ENCODE measurements at regions not wholly inside any gene's neighbourhood (a gene's known extent, or its start where the extent isn't known, plus 50 kb on each side); places are given as distances from the start of the nearest gene placed in this dataset.

DNA sequence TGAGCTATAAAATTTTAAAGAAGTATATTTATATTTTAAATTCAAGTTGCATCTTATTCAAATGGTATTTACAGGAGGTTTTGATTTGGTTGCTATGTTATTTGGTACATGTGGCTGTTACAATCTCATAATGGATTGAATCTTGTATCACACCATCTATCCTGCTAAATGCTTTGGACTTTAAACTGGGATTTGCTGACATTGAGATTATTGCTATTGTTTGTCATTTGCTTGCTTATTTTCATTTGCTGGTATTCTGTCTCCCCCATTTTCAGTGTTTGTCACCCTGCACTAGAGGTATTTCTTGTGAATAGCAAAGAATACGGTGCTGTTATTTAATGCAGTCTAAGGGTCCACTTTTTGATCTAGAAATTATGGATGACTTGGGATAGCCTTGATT is 171.1 kb downstream of the SH2D4B start:
- no peak for DNase-seq
- TF ChIP-seq CTCF (IDR thresholded peaks at IDR 0.05; ENCODE audit: unreplicated experiment): no peak

DNA sequence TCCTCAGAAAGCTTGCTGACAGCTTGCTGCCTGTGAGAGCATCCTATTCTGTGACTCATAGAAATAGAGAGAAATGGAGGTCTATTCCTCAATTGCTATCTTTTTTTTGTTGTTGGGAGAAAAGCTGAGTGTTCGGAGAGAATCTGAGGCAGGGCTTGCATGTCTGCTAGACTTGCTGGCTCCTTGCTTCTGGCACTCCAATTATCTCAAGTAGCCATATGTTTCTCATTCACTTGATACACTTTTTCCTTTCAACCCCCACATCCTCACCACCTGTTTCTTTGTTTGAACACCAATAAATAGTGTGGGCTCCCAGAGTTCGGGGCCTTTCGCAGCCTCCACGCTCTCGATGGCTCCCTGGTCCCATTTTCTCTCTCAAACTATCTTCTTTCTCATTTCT is 172.2 kb downstream of the SH2D4B start:
- intact Hi-C loops (cut with micrococcal nuclease; ENCODE audit: unreplicated experiment): no loop called here
- CTCF ChIA-PET: interaction anchor here (0.7 kb wide), 2 partner anchors 33 to 173 kb away, joined by 3 read pairs; no protein-coding TSS in a partner anchor
- TF ChIP-seq CTCF (IDR thresholded peaks at IDR 0.05; ENCODE audit: unreplicated experiment): no peak
- peaks cover 48% of the 10 kb centered on the region for H3K27me3 Mint-ChIP-seq (ENCODE audit: unreplicated experiment)
- no peaks in the 10 kb centered on the region for H3K4me1 Mint-ChIP-seq (ENCODE audit: low read depth, unreplicated experiment)
- no peak for DNase-seq
- no peaks in the 10 kb centered on the region for H3K9me3 Mint-ChIP-seq (ENCODE audit: low read depth, unreplicated experiment)
- BruUV-seq (replicated peaks): no TSS peak
- H3K27ac Mint-ChIP-seq (ENCODE audit: unreplicated experiment): no peak overlapping the region
- no peak overlapping the region for H3K4me3 Mint-ChIP-seq (ENCODE audit: low read depth, unreplicated experiment)
- no peaks in the 10 kb centered on the region for H3K36me3 Mint-ChIP-seq (ENCODE audit: insufficient read depth, unreplicated experiment)

More for the DNA sequence above, 171.1 kb downstream of the SH2D4B start:
- Mint-ChIP-seq H3K4me1 (ENCODE audit: low read depth, unreplicated experiment) (no peaks in the 10 kb centered on the region), H3K36me3 (ENCODE audit: insufficient read depth, unreplicated experiment) (no peaks in the 10 kb centered on the region), H3K27me3 (ENCODE audit: unreplicated experiment) (peaks cover 46% of the 10 kb centered on the region), H3K4me3 (ENCODE audit: low read depth, unreplicated experiment) (no peak overlapping the region), H3K9me3 (ENCODE audit: low read depth, unreplicated experiment) (no peaks in the 10 kb centered on the region), H3K27ac (ENCODE audit: unreplicated experiment) (no peak overlapping the region)
- CTCF ChIA-PET: no interaction called here
- BruUV-seq (replicated peaks): no TSS peak
- intact Hi-C loops (cut with micrococcal nuclease; ENCODE audit: unreplicated experiment): no loop called here

DNA sequence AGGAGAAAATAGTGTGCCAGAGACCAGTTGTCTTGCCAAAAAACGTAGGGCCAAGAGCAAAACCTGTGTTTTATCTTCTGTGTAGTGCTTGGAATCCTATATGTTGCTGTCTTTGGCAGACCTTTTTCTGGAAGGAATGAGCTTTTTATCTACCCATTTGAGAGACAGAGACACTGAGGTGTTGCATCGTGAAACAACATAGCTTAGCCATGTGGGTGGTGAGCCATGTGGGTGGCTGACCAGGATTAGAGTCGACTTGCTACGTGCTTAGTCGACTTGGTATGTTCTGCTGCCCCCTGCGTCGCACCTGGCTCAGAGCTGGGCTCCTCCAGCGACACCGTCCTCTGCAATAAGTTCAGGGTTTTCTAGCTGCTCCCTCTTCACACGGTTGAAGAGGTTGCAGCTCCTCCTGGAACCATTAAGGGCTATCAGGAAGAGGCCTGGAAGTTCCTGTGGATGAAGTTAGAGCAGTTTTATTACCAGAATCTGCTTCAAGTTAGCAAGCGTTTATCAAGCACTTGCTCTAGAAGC is 175.8 kb downstream of the SH2D4B start:
- H3K27me3 Mint-ChIP-seq (ENCODE audit: unreplicated experiment): peaks cover 58% of the 10 kb centered on the region
- H3K4me3 Mint-ChIP-seq (ENCODE audit: low read depth, unreplicated experiment): no peak overlapping the region

GRCh38 chr10:80714566-80714965 is 176.9 kb downstream of the SH2D4B start:
- BruUV-seq (replicated peaks): no TSS peak
- H3K9me3 Mint-ChIP-seq (ENCODE audit: low read depth, unreplicated experiment): no peaks in the 10 kb centered on the region
- no peak for TF ChIP-seq CTCF (IDR thresholded peaks at IDR 0.05; ENCODE audit: unreplicated experiment)
- H3K4me3 Mint-ChIP-seq (ENCODE audit: low read depth, unreplicated experiment): no peak overlapping the region
- no peak for DNase-seq
- H3K27ac Mint-ChIP-seq (ENCODE audit: unreplicated experiment): no peak overlapping the region
- no peaks in the 10 kb centered on the region for H3K36me3 Mint-ChIP-seq (ENCODE audit: insufficient read depth, unreplicated experiment)
- CTCF ChIA-PET: no interaction called here
- intact Hi-C loops (cut with micrococcal nuclease; ENCODE audit: unreplicated experiment): no loop called here
- no peaks in the 10 kb centered on the region for H3K4me1 Mint-ChIP-seq (ENCODE audit: low read depth, unreplicated experiment)
- H3K27me3 Mint-ChIP-seq (ENCODE audit: unreplicated experiment): peaks cover 57% of the 10 kb centered on the region

More for the DNA sequence above, 175.8 kb downstream of the SH2D4B start:
- no peaks in the 10 kb centered on the region for H3K36me3 Mint-ChIP-seq (ENCODE audit: insufficient read depth, unreplicated experiment)
- no peak for TF ChIP-seq CTCF (IDR thresholded peaks at IDR 0.05; ENCODE audit: unreplicated experiment)
- CTCF ChIA-PET: interaction anchor here (0.7 kb wide), 1 partner anchor 14 kb away, joined by 3 read pairs; no protein-coding TSS in a partner anchor
- intact Hi-C loops (cut with micrococcal nuclease; ENCODE audit: unreplicated experiment): no loop called here
- no peaks in the 10 kb centered on the region for H3K9me3 Mint-ChIP-seq (ENCODE audit: low read depth, unreplicated experiment)
- BruUV-seq (replicated peaks): no TSS peak
- no peak overlapping the region for H3K27ac Mint-ChIP-seq (ENCODE audit: unreplicated experiment)
- no peaks in the 10 kb centered on the region for H3K4me1 Mint-ChIP-seq (ENCODE audit: low read depth, unreplicated experiment)
- DNase-seq: no peak
